ENCODE measurements at regions not wholly inside any gene's neighbourhood (a gene's known extent, or its start where the extent isn't known, plus 50 kb on each side); places are given as distances from the start of the nearest gene placed in this dataset.
"Not testable (repeated sequence)": the region's sequence is repeated elsewhere in the genome, so short reads cannot be mapped to it uniquely, and the experiment has no call there.

DNA sequence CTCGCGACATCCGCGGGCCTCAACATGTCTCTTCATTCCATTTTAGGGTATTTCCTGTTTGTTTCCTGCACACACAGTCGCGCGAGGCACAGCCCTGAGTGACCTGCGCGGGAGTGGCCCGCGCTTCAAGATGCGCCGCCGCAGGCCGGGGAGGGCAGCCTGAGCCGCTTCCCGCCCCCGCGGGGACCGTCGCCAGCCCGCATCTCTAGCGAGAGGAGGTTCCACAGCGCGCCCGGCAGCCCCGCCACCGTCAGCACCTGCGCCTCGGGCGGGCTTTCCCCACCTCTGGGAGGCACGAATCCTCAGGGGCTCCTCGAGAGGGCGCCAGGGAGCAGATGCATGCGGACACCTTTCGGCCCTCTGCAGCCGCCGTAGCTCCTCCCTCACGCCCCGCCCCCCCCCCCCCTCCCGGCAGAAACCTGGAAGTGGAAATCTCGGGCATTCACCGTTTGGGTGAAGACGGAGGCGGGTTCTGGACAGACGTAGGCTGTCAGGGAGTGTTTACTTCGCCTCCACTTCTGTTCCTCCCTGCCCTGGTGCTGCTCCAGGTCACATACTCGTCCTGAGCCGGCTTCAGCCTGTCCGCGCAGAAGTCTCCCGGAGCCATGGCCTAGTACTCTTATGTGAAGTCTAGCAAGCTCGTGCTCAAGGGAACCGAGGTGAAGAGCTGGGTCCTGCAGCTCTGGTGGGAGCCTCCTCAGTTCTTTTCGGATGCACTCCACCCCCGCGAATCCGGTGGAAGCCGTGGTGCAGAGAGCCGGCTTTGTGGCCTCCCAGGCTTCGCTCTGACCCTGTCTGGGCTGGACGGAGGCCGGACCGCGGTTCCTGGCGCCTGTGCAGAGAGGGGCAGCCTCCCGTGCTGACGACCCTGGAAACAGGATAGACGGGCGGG is 880.5 kb upstream of the DEFB115 start:
- H2AFZ ChIP-seq (ENCODE audit: low read length): no peak overlapping the region

GRCh38 chr20:30378317-30378716 is 879.1 kb upstream of the DEFB115 start:
- not testable (repeated sequence) for H2AFZ ChIP-seq (ENCODE audit: low read length); H3K79me1 ChIP-seq (ENCODE audit: insufficient read depth, low read depth, low read length, poor library complexity, severe bottlenecking); H2BK120ac ChIP-seq (ENCODE audit: low read depth, low read length, poor library complexity, severe bottlenecking); H3K14ac ChIP-seq (ENCODE audit: insufficient read depth, low read length); H3K79me2 ChIP-seq (ENCODE audit: insufficient read depth, low read length); H3T11ph ChIP-seq (ENCODE audit: low read length); H3K23me2 ChIP-seq (ENCODE audit: insufficient read length, low read depth, low read length, poor library complexity, severe bottlenecking); H2BK15ac ChIP-seq (ENCODE audit: low read depth, low read length); H3K4ac ChIP-seq (ENCODE audit: low read depth, low read length); H3K56ac ChIP-seq (ENCODE audit: insufficient read length, low read depth, low read length); H2AK5ac ChIP-seq (ENCODE audit: insufficient read length, low read length); H3K27me3 ChIP-seq (ENCODE audit: insufficient read depth, low read length); H3K4me1 Mint-ChIP-seq; H3K27me3 Mint-ChIP-seq (ENCODE audit: low read depth); H2BK12ac ChIP-seq (ENCODE audit: insufficient read length, low read depth, low read length); H3K4me1 ChIP-seq (ENCODE audit: insufficient read depth, low read length); H3K4me2 ChIP-seq (ENCODE audit: insufficient read depth, insufficient read length, low read length); H2BK20ac ChIP-seq (ENCODE audit: low read depth, low read length, poor library complexity, severe bottlenecking); H3K27ac Mint-ChIP-seq; H2BK5ac ChIP-seq (ENCODE audit: insufficient read length, low read length); H3K4me3 Mint-ChIP-seq; H4K5ac ChIP-seq (ENCODE audit: insufficient read length, low read depth, low read length); H3K18ac ChIP-seq (ENCODE audit: insufficient read length, low read depth, low read length); H3K9ac ChIP-seq (ENCODE audit: extremely low read depth, insufficient read length, low read length); H3K27ac ChIP-seq (ENCODE audit: insufficient read length, low read depth, low read length); H4K8ac ChIP-seq (replicated peaks; ENCODE audit: insufficient read length, low read depth, low read length); H4K91ac ChIP-seq (ENCODE audit: insufficient read length, low read depth, low read length); H4K20me1 ChIP-seq (ENCODE audit: control insufficient read depth, insufficient read depth, insufficient read length); H3K23ac ChIP-seq (ENCODE audit: insufficient read length, low read depth, low read length); DNase-seq
- peaks cover 74 to 79% of the 10 kb centered on the region in 2 experiments for H3K9me3 Mint-ChIP-seq
- H3K36me3 Mint-ChIP-seq (ENCODE audit: insufficient read depth in 1 of 3, low read depth in 3 of 3): peaks cover 4 to 15% (median 4%) of the 10 kb centered on the region in 3 experiments; a peak in 6 of 7 replicates
- H3K9me3 ChIP-seq (ENCODE audit: control insufficient read depth, low read depth, low read length): peaks cover 14% of the 10 kb centered on the region
- no CpG with 5 or more reads among the region's 4 CpGs for WGBS (ENCODE audit: extremely low coverage, insufficient read length, low lambda C conversion rate)

More for the DNA sequence above, 880.5 kb upstream of the DEFB115 start:
- Mint-ChIP-seq H3K4me1 (no peaks in the 10 kb centered on the region), H3K9me3 (peaks cover 74 to 78% of the 10 kb centered on the region in 2 experiments), H3K27me3 (ENCODE audit: low read depth) (peaks cover 2% of the 10 kb centered on the region; the same call in 1 of the 2 replicates), H3K27ac (no peak overlapping the region), H3K4me3 (no peak overlapping the region), H3K36me3 (ENCODE audit: insufficient read depth in 1 of 3, low read depth in 3 of 3) (peaks cover 4 to 15% (median 6%) of the 10 kb centered on the region in 3 experiments; a peak in 6 of 7 replicates)
- Histone ChIP-seq H3K79me2 (ENCODE audit: insufficient read depth, low read length) (no peaks in the 10 kb centered on the region), H2BK20ac (ENCODE audit: low read depth, low read length, poor library complexity, severe bottlenecking) (no peak overlapping the region), H3K56ac (ENCODE audit: insufficient read length, low read depth, low read length) (no peak overlapping the region), H2BK15ac (ENCODE audit: low read depth, low read length) (no peak overlapping the region), H3K23ac (ENCODE audit: insufficient read length, low read depth, low read length) (no peak overlapping the region), H3T11ph (ENCODE audit: low read length) (no peak overlapping the region), H2BK12ac (ENCODE audit: insufficient read length, low read depth, low read length) (no peak overlapping the region), H4K20me1 (ENCODE audit: control insufficient read depth, insufficient read depth, insufficient read length) (no peaks in the 10 kb centered on the region), H3K18ac (ENCODE audit: insufficient read length, low read depth, low read length) (no peak overlapping the region), H3K27me3 (ENCODE audit: insufficient read depth, low read length) (no peaks in the 10 kb centered on the region), H3K4me2 (ENCODE audit: insufficient read depth, insufficient read length, low read length) (no peak overlapping the region), H3K27ac (ENCODE audit: insufficient read length, low read depth, low read length) (no peak overlapping the region), H2AK5ac (ENCODE audit: insufficient read length, low read length) (no peak overlapping the region), H3K4me1 (ENCODE audit: insufficient read depth, low read length) (no peaks in the 10 kb centered on the region), H3K9me3 (ENCODE audit: control insufficient read depth, low read depth, low read length) (peaks cover 14% of the 10 kb centered on the region), H3K14ac (ENCODE audit: insufficient read depth, low read length) (no peak overlapping the region), H4K8ac (replicated peaks; ENCODE audit: insufficient read length, low read depth, low read length) (no peak overlapping the region), H4K5ac (ENCODE audit: insufficient read length, low read depth, low read length) (no peak overlapping the region), H2BK5ac (ENCODE audit: insufficient read length, low read length) (no peak overlapping the region), H3K79me1 (ENCODE audit: insufficient read depth, low read depth, low read length, poor library complexity, severe bottlenecking) (no peaks in the 10 kb centered on the region), H3K23me2 (ENCODE audit: insufficient read length, low read depth, low read length, poor library complexity, severe bottlenecking) (no peaks in the 10 kb centered on the region), H3K9ac (ENCODE audit: extremely low read depth, insufficient read length, low read length) (no peak overlapping the region), H3K4ac (ENCODE audit: low read depth, low read length) (no peak overlapping the region), H4K91ac (ENCODE audit: insufficient read length, low read depth, low read length) (no peak overlapping the region), H2BK120ac (ENCODE audit: low read depth, low read length, poor library complexity, severe bottlenecking) (no peak overlapping the region)
- WGBS (ENCODE audit: extremely low coverage, insufficient read length, low lambda C conversion rate): no CpG with 5 or more reads among the region's 70 CpGs
- TF ChIP-seq, protein P1, sequence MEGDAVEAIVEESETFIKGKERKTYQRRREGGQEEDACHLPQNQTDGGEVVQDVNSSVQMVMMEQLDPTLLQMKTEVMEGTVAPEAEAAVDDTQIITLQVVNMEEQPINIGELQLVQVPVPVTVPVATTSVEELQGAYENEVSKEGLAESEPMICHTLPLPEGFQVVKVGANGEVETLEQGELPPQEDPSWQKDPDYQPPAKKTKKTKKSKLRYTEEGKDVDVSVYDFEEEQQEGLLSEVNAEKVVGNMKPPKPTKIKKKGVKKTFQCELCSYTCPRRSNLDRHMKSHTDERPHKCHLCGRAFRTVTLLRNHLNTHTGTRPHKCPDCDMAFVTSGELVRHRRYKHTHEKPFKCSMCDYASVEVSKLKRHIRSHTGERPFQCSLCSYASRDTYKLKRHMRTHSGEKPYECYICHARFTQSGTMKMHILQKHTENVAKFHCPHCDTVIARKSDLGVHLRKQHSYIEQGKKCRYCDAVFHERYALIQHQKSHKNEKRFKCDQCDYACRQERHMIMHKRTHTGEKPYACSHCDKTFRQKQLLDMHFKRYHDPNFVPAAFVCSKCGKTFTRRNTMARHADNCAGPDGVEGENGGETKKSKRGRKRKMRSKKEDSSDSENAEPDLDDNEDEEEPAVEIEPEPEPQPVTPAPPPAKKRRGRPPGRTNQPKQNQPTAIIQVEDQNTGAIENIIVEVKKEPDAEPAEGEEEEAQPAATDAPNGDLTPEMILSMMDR (conservative IDR thresholded peaks at IDR 0.05): no peak
- DNase-seq: peak; percentile 40
